Brain microvascular endothelial cell (primary cell): ENCODE measurements at regions not wholly inside any gene's neighbourhood (a gene's known extent, or its start where the extent isn't known, plus 50 kb on each side); places are given as distances from the start of the nearest gene placed in this dataset.

ENCODE experiments used
- DNase-seq: peaks from one replicate; pipeline ENCODE4 v3.0.0-alpha.2; 2020
- H3K27ac ChIP-seq: fragments of 250-450 bp; sonication (Bioruptor Pico); 2 replicates; pipeline ENCODE4 v1.5.1; 2020; ENCODE audit warnings: mild to moderate bottlenecking, moderate library complexity
- H3K27me3 ChIP-seq: fragments of 250-450 bp; sonication (Bioruptor Pico); replicated peaks from 2 replicates; pipeline ENCODE4 v1.5.1; 2020; ENCODE audit warnings: mild to moderate bottlenecking
- H3K36me3 ChIP-seq: fragments of 250-450 bp; sonication (Bioruptor Pico); replicated peaks from 2 replicates; pipeline ENCODE4 v1.5.1; 2020; ENCODE audit warnings: mild to moderate bottlenecking
- H3K4me3 ChIP-seq: 2 replicates; pipeline ENCODE4 v1.5.1; 2011; ENCODE audit warnings: low read depth, mild to moderate bottlenecking, control low read depth, low read length, moderate library complexity
- CTCF ChIP-seq: IDR thresholded peaks from 2 replicates; pipeline ENCODE4 v1.5.1; 2011; ENCODE audit warnings: low read depth, mild to moderate bottlenecking, moderate library complexity, low read length, control low read depth, inconsistent platforms; ENCODE audit errors: missing control alignments
- in situ Hi-C: cut with HindIII; loops from 2 replicates; pipeline ENCODE4 v1.10.0; 2017; ENCODE audit warnings: low sequenced_read_pairs, low pct_ligation_motif_present

DNA sequence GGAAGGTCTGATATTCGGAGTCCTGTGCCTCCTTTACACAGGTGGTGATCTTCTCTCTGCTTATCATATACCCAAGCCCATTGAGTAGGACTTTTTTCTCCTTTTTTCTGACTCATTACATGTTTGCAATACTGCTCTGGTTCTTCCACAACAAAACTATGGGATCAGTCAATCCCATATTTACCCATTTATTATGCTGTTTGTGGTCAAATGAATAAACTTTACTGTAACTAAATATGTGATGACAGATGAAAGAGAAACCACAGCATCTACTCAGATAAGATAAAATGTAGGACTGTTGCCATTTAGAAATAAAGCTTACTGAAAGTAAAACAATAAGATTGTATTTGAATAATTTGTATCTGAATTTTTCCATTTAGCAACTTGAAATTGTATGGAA lies 958.7 kb upstream of the FAT3 start:
- Histone ChIP-seq H3K27ac (no peak overlapping the region), H3K36me3 (no peaks in the 10 kb centered on the region), H3K4me3 (no peak overlapping the region), H3K27me3 (no peaks in the 10 kb centered on the region)
- in situ Hi-C loops, result no loop called here
- TF ChIP-seq CTCF, result no peak
- DNase-seq, result no peak

DNA sequence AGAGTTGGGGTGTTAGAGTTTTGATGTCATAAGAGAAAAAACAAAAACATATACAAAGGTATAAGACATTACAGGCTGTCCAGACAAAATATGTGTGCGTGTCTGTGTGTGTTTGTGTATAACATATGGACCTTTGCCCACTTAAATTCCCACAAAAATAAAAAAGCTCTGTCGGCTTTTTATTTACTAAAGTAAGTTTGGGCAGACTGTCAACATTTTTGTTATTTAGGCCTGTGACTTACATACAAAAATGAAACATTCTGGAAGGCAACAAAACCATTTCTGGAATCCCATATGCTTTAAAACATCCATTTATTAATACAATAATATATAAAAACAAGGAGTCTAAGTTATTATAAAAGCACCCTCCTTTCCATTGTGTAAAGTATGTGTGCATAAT lies 960.1 kb upstream of the FAT3 start:
- in situ Hi-C loops, result no loop called here
- no peak for DNase-seq
- Histone ChIP-seq H3K4me3 (no peak overlapping the region), H3K27me3 (no peaks in the 10 kb centered on the region), H3K27ac (no peak overlapping the region), H3K36me3 (no peaks in the 10 kb centered on the region)
- TF ChIP-seq CTCF, result no peak

GRCh38 chr11:91263496-91264365 lies 960.9 kb upstream of the FAT3 start:
- no peaks in the 10 kb centered on the region for H3K36me3 ChIP-seq
- no peak overlapping the region for H3K27ac ChIP-seq
- DNase-seq, result no peak
- in situ Hi-C loops, result no loop called here
- H3K4me3 ChIP-seq, result no peak overlapping the region
- no peaks in the 10 kb centered on the region for H3K27me3 ChIP-seq
- TF ChIP-seq CTCF, result no peak

GRCh38 chr11:91261513-91261912 lies 963.1 kb upstream of the FAT3 start:
- in situ Hi-C loops, result no loop called here
- Histone ChIP-seq H3K27ac (no peak overlapping the region), H3K27me3 (no peaks in the 10 kb centered on the region), H3K4me3 (no peak overlapping the region), H3K36me3 (no peaks in the 10 kb centered on the region)
- TF ChIP-seq CTCF, result peak; percentile 34
- no peak for DNase-seq

GRCh38 chr11:91258876-91259275 lies 965.7 kb upstream of the FAT3 start:
- no peak for DNase-seq
- no peaks in the 10 kb centered on the region for H3K27me3 ChIP-seq
- in situ Hi-C loops, result no loop called here
- no peaks in the 10 kb centered on the region for H3K36me3 ChIP-seq
- no peak for TF ChIP-seq CTCF
- H3K27ac ChIP-seq, result no peak overlapping the region
- H3K4me3 ChIP-seq, result no peak overlapping the region

GRCh38 chr11:91257667-91258066 lies 967.0 kb upstream of the FAT3 start:
- Histone ChIP-seq H3K36me3 (no peaks in the 10 kb centered on the region), H3K27ac (no peak overlapping the region), H3K27me3 (no peaks in the 10 kb centered on the region), H3K4me3 (no peak overlapping the region)
- TF ChIP-seq CTCF, result no peak
- peak; percentile 22 for DNase-seq
- in situ Hi-C loops, result no loop called here
